ENCODE measurements at regions not wholly inside any gene's neighbourhood (a gene's known extent, or its start where the extent isn't known, plus 50 kb on each side); places are given as distances from the start of the nearest gene placed in this dataset.

- no peak for DNase-seq
Measured at GRCh38 chr13:90420683-90421082, 926.8 kb upstream of the MIR17HG start.

- DNase-seq = no peak
Measured at GRCh38 chr13:90427322-90428272, 919.9 kb upstream of the MIR17HG start.

- no peak for DNase-seq
Measured at GRCh38 chr13:90428522-90429210, 918.8 kb upstream of the MIR17HG start.

GRCh38 chr13:90430127-90430526 is 917.4 kb upstream of the MIR17HG start:
- no peak for DNase-seq

- DNase-seq = no peak
Measured at GRCh38 chr13:90436697-90437096, 910.8 kb upstream of the MIR17HG start.

GRCh38 chr13:90438576-90438975 is 908.9 kb upstream of the MIR17HG start:
- DNase-seq = no peak

- DNase-seq = no peak
Measured at GRCh38 chr13:90443268-90443667, 904.2 kb upstream of the MIR17HG start.

- no peak for DNase-seq
Measured at GRCh38 chr13:90444232-90444631, 903.3 kb upstream of the MIR17HG start.

GRCh38 chr13:90445179-90445578 is 902.3 kb upstream of the MIR17HG start:
- no peak for DNase-seq

GRCh38 chr13:90447034-90447733 is 900.3 kb upstream of the MIR17HG start:
- no peak for DNase-seq

- DNase-seq = no peak
Measured at GRCh38 chr13:90447734-90448101, 899.8 kb upstream of the MIR17HG start.

GRCh38 chr13:90448466-90449037 is 898.9 kb upstream of the MIR17HG start:
- no peak for DNase-seq

GRCh38 chr13:90453342-90453741 is 894.1 kb upstream of the MIR17HG start:
- no peak for DNase-seq

GRCh38 chr13:90454002-90454636 is 893.4 kb upstream of the MIR17HG start:
- DNase-seq = no peak

- no peak for DNase-seq
Measured at GRCh38 chr13:90455067-90455466, 892.4 kb upstream of the MIR17HG start.

GRCh38 chr13:90455823-90456222 is 891.7 kb upstream of the MIR17HG start:
- DNase-seq = no peak

- DNase-seq = no peak
Measured at GRCh38 chr13:90461398-90461797, 886.1 kb upstream of the MIR17HG start.

GRCh38 chr13:90477216-90477615 is 870.3 kb upstream of the MIR17HG start:
- peak; percentile 10 for DNase-seq

- no peak for DNase-seq
Measured at GRCh38 chr13:90483906-90484305, 863.6 kb upstream of the MIR17HG start.

- peak; percentile 74 for DNase-seq
Measured at GRCh38 chr13:90485436-90485835, 862.1 kb upstream of the MIR17HG start.

GRCh38 chr13:90492872-90493271 is 854.6 kb upstream of the MIR17HG start:
- no peak for DNase-seq

GRCh38 chr13:90493667-90494066 is 853.8 kb upstream of the MIR17HG start:
- no peak for DNase-seq
